Fibroblast of lung (primary cell): ENCODE measurements at regions not wholly inside any gene's neighbourhood (a gene's known extent, or its start where the extent isn't known, plus 50 kb on each side); places are given as distances from the start of the nearest gene placed in this dataset.

ENCODE experiments used
- CTCF ChIP-seq, 2 donors: IDR thresholded peaks in 1 of 2; conservative IDR thresholded peaks in 1 of 2; 1 replicate in 1 of 2; 2 replicates in 1 of 2; pipeline ENCODE4 v1.5.1; 2011 to 2012; ENCODE audit warnings: low read length in 2 of 2, control low read depth in 1 of 2, inconsistent platforms in 1 of 2, low read depth in 1 of 2, mild to moderate bottlenecking in 1 of 2
- EZH2 ChIP-seq: IDR thresholded peaks from 2 replicates; pipeline ENCODE4 v1.5.1; 2012; ENCODE audit warnings: low read length, control low read depth, mild to moderate bottlenecking; ENCODE audit errors: missing control alignments

- TF ChIP-seq CTCF (conservative IDR thresholded peaks at IDR 0.05 in 1 of 2, IDR thresholded peaks at IDR 0.05 in 1 of 2; ENCODE audit: low read depth in 1 of 2, low read length in 2 of 2) (peak; percentile 75 to 81), EZH2 (no peak)
These were observed 73.3 kb upstream of the RAB40AL start for GRCh38 chrX:102863735-102864134.
